ENCODE measurements at regions not wholly inside any gene's neighbourhood (a gene's known extent, or its start where the extent isn't known, plus 50 kb on each side); places are given as distances from the start of the nearest gene placed in this dataset.

- Histone ChIP-seq H3K4me2 (replicated peaks; ENCODE audit: low read depth, low read length, poor library complexity, severe bottlenecking) (no peak overlapping the region), H3K79me2 (ENCODE audit: control insufficient read depth, insufficient read depth, low read length) (no peaks in the 10 kb centered on the region), H3K4me1 (ENCODE audit: control insufficient read depth in 2 of 2, insufficient read depth in 2 of 2, low read length in 2 of 2) (no peaks in the 10 kb centered on the region), H3K27me3 (replicated peaks in 1 of 4; ENCODE audit: control extremely low read depth in 1 of 4, control insufficient read depth in 3 of 4, insufficient read depth in 4 of 4, low read length in 3 of 4) (peaks cover 0 to 2% (median 0%) of the 10 kb centered on the region in 4 experiments), H3K36me3 (replicated peaks in 1 of 2; ENCODE audit: control extremely low read depth in 1 of 2, control insufficient read depth in 1 of 2, extremely low read depth in 1 of 2, insufficient read depth in 2 of 2, low read length in 1 of 2) (no peaks in the 10 kb centered on the region), H2AFZ (ENCODE audit: insufficient read depth, low read depth, low read length, poor library complexity, severe bottlenecking) (no peak overlapping the region), H3K9ac (ENCODE audit: low read length) (no peak overlapping the region), H3K9me3 (ENCODE audit: control extremely low read depth in 1 of 3, control insufficient read depth in 2 of 3, insufficient read depth in 1 of 3, low read length in 2 of 3) (no peaks in the 10 kb centered on the region), H4K20me1 (ENCODE audit: control insufficient read depth, insufficient read depth, low read length, poor library complexity, severe bottlenecking) (no peaks in the 10 kb centered on the region), H3K27ac (ENCODE audit: low read length in 2 of 2) (no peak overlapping the region), H3K4me3 (ENCODE audit: control extremely low read depth in 1 of 5, extremely low read depth in 1 of 5, insufficient read depth in 1 of 5, low read depth in 2 of 5, low read length in 4 of 5) (no peak overlapping the region)
- no peak overlapping the region for H3K27ac Mint-ChIP-seq
- ATAC-seq (ENCODE audit: low read depth) (no peak), DNase-seq (no peak)
- no peak overlapping the region for H3K4me3 Mint-ChIP-seq
- no CpG with 5 or more reads among the region's 3 CpGs for WGBS (ENCODE audit: insufficient coverage)
- no peaks in the 10 kb centered on the region for H3K4me1 Mint-ChIP-seq
- TF ChIP-seq CTCF (IDR thresholded peaks at IDR 0.05) = no peak
- no peak for TF ChIP-seq EZH2 (IDR thresholded peaks at IDR 0.05; ENCODE audit: borderline replicate concordance, insufficient read depth, low read depth, low read length, poor library complexity, severe bottlenecking)
- intact Hi-C loops (cut with micrococcal nuclease) = no loop called here
- H3K9me3 Mint-ChIP-seq (ENCODE audit: insufficient read depth) = peaks cover 6% of the 10 kb centered on the region
- H3K27me3 Mint-ChIP-seq = no peaks in the 10 kb centered on the region
- ChIA-PET POLR2A (no interaction called here), CTCF (no interaction called here)
Observed at GRCh38 chr3:3556078-3556477, 243.2 kb upstream of the LRRN1 start.

- Histone ChIP-seq H3K4me1 (ENCODE audit: control insufficient read depth in 2 of 2, insufficient read depth in 2 of 2, low read length in 2 of 2) (no peaks in the 10 kb centered on the region), H3K36me3 (replicated peaks in 1 of 2; ENCODE audit: control extremely low read depth in 1 of 2, control insufficient read depth in 1 of 2, extremely low read depth in 1 of 2, insufficient read depth in 2 of 2, low read length in 1 of 2) (no peaks in the 10 kb centered on the region), H2AFZ (ENCODE audit: insufficient read depth, low read depth, low read length, poor library complexity, severe bottlenecking) (no peak overlapping the region), H3K9ac (ENCODE audit: low read length) (no peak overlapping the region), H3K79me2 (ENCODE audit: control insufficient read depth, insufficient read depth, low read length) (no peaks in the 10 kb centered on the region), H3K4me3 (ENCODE audit: control extremely low read depth in 1 of 5, extremely low read depth in 1 of 5, insufficient read depth in 1 of 5, low read depth in 2 of 5, low read length in 4 of 5) (no peak overlapping the region), H3K9me3 (ENCODE audit: control extremely low read depth in 1 of 3, control insufficient read depth in 2 of 3, insufficient read depth in 1 of 3, low read length in 2 of 3) (no peaks in the 10 kb centered on the region), H3K27me3 (replicated peaks in 1 of 4; ENCODE audit: control extremely low read depth in 1 of 4, control insufficient read depth in 3 of 4, insufficient read depth in 4 of 4, low read length in 3 of 4) (no peaks in the 10 kb centered on the region), H4K20me1 (ENCODE audit: control insufficient read depth, insufficient read depth, low read length, poor library complexity, severe bottlenecking) (no peaks in the 10 kb centered on the region), H3K27ac (ENCODE audit: low read length in 2 of 2) (no peak overlapping the region), H3K4me2 (replicated peaks; ENCODE audit: low read depth, low read length, poor library complexity, severe bottlenecking) (no peak overlapping the region)
- no peak for ATAC-seq (ENCODE audit: low read depth)
- intact Hi-C loops (cut with micrococcal nuclease) = no loop called here
- WGBS (ENCODE audit: insufficient coverage) = 88% methylated on average over 3 of the region's 6 CpGs
- no peaks in the 10 kb centered on the region for H3K4me1 Mint-ChIP-seq
- ChIA-PET CTCF (no interaction called here), POLR2A (no interaction called here)
- no peak overlapping the region for H3K27ac Mint-ChIP-seq
- no peak for TF ChIP-seq EZH2 (IDR thresholded peaks at IDR 0.05; ENCODE audit: borderline replicate concordance, insufficient read depth, low read depth, low read length, poor library complexity, severe bottlenecking)
- no peak for TF ChIP-seq CTCF (IDR thresholded peaks at IDR 0.05)
- peaks cover 7% of the 10 kb centered on the region for H3K9me3 Mint-ChIP-seq (ENCODE audit: insufficient read depth)
- no peak overlapping the region for H3K4me3 Mint-ChIP-seq
- no peak for DNase-seq
- no peaks in the 10 kb centered on the region for H3K27me3 Mint-ChIP-seq
Observed at GRCh38 chr3:3553236-3553635, 246.0 kb upstream of the LRRN1 start.

Data from B cell (primary cell).